Heart left ventricle (tissue), 13 donors: ENCODE measurements at regions not wholly inside any gene's neighbourhood (a gene's known extent, or its start where the extent isn't known, plus 50 kb on each side); places are given as distances from the start of the nearest gene placed in this dataset.

Source experiments
- POLR2A ChIP-seq, 2 donors: fragments of 450-650 bp; IDR thresholded peaks; one replicate each; pipeline ENCODE4 v1.6.1; 2017; ENCODE audit warnings: antibody characterized with exemption in 2 of 2, mild to moderate bottlenecking in 2 of 2, moderate library complexity in 2 of 2
- TF ChIP-seq, protein P1 (sequence below), 12 donors: fragments of 200-600 bp; sonication (generic) in 4 of 12; IDR thresholded peaks; one replicate each; pipeline versions ENCODE4 v1.5.0 to v1.8.0; 2018 to 2022; ENCODE audit warnings: antibody characterized with exemption in 12 of 12, mild to moderate bottlenecking in 5 of 12
- donor health status: ischemic (EF 13 %, LVEDD 7.1; RV severe dilation, severe dysfunction).
- donor health status: DM: no; HTN: yes; CAD: no.
- donor health status: DM: no; HTN: no; CAD: no.
- donor health status: ischemic (EF 25% LVEDD 6.9; RV normal size, moderate dysfunction).
- donor health status: ischemic (EF 25% LVEDD 5.7; RV mildly dilated, moderate dysfunction).
- donor health status: ischemic (EF 35%, LVEDD 5.7; RV mildly dilated, moderate dysfunction).
- donor health status: nonischemic (EF 11% LVEDD 7.7; RV severe dilation, severe dysfunction).
- donor health status: DM: yes; HTN: yes; CAD: no.
- donor health status: PGD.
- donor health status: ischemic (EF 29% LVEDD 5.4; RV normal size, mild dysfunction).
- donor health status: nonischemic (EF 23%, LVEDD 6.1; RV moderate dilation, normal function).

DNA sequence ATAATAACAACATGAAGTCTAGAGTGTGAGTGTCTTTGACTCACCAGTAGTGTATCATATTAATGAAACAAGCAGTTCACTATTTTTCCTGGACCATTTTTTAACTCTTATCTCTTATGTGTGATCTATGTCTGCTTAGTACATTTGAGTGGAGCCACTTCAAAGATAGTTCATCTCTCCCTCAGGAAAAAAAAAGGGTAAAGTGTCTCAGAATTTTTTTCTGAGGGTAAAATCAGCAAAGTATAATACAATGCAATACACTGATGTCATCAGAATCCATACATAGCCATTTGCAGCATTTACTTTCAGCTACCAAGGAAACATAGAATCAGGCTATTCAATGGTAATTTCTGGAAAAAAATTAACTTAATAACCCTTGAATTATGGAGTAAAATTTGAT lies 706.7 kb downstream of the DNAJB9 start:
- TF ChIP-seq, protein P1, sequence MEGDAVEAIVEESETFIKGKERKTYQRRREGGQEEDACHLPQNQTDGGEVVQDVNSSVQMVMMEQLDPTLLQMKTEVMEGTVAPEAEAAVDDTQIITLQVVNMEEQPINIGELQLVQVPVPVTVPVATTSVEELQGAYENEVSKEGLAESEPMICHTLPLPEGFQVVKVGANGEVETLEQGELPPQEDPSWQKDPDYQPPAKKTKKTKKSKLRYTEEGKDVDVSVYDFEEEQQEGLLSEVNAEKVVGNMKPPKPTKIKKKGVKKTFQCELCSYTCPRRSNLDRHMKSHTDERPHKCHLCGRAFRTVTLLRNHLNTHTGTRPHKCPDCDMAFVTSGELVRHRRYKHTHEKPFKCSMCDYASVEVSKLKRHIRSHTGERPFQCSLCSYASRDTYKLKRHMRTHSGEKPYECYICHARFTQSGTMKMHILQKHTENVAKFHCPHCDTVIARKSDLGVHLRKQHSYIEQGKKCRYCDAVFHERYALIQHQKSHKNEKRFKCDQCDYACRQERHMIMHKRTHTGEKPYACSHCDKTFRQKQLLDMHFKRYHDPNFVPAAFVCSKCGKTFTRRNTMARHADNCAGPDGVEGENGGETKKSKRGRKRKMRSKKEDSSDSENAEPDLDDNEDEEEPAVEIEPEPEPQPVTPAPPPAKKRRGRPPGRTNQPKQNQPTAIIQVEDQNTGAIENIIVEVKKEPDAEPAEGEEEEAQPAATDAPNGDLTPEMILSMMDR (IDR thresholded peaks at IDR 0.05), result no peak
- TF ChIP-seq POLR2A (IDR thresholded peaks at IDR 0.05), result no peak
